ENCODE measurements at regions not wholly inside any gene's neighbourhood (a gene's known extent, or its start where the extent isn't known, plus 50 kb on each side); places are given as distances from the start of the nearest gene placed in this dataset.

- H3K9me1 ChIP-seq (ENCODE audit: insufficient read depth, low read length): no peaks in the 10 kb centered on the region
- peak overlapping the region; percentile 89; the same call in 1 of the 2 replicates for H3K23ac ChIP-seq (ENCODE audit: low read depth, low read length)
- in situ Hi-C loops (cut with MboI; ENCODE audit: low sequenced_read_pairs): no loop called here
- peak overlapping the region; percentile 37; the same call in 1 of the 2 replicates for H3K27ac ChIP-seq (ENCODE audit: insufficient read depth, low read length)
- peak overlapping the region in 1 of 2 experiments; percentile 51; a peak in 2 of 4 replicates for H4K8ac ChIP-seq (ENCODE audit: low read depth in 2 of 2, low read length in 2 of 2)
- ChIA-PET CTCF (no interaction called here), POLR2A (ENCODE audit: unreplicated experiment) (no interaction called here)
- peaks cover 3% of the 10 kb centered on the region; the same call in 1 of the 2 replicates for H3K9me3 ChIP-seq (ENCODE audit: control insufficient read depth, insufficient read depth, low read length)
- dilution Hi-C loops (cut with HindIII; ENCODE audit: low sequenced_read_pairs, unreplicated experiment): no loop called here
- H3K4me3 ChIP-seq (ENCODE audit: insufficient read depth, low read depth, low read length): no peak overlapping the region
- H4K91ac ChIP-seq (ENCODE audit: insufficient read depth, low read depth, low read length): peak overlapping the region; percentile 92
- H2AK5ac ChIP-seq (ENCODE audit: low read depth, low read length): peak overlapping the region; percentile 73; the same call in 1 of the 2 replicates
- no peaks in the 10 kb centered on the region for H4K20me1 ChIP-seq (ENCODE audit: insufficient read depth, low read length)
- no peak overlapping the region for H4K5ac ChIP-seq (ENCODE audit: low read depth, low read length)
- peak overlapping the region; percentile 97 for H2BK20ac ChIP-seq (ENCODE audit: low read depth, low read length)
- H2AK9ac ChIP-seq (replicated peaks; ENCODE audit: low read depth, low read length, poor library complexity): no peak overlapping the region
- H3K4ac ChIP-seq (ENCODE audit: low read depth, low read length): peak overlapping the region; percentile 87
- no peak overlapping the region for H3K9ac ChIP-seq (ENCODE audit: low read depth, low read length)
- ATAC-seq (ENCODE audit: low read depth): peak; percentile 66
- H3K27me3 ChIP-seq (ENCODE audit: control insufficient read depth, insufficient read depth, low read length): no peaks in the 10 kb centered on the region
- H3K36me3 ChIP-seq (ENCODE audit: control insufficient read depth, insufficient read depth, low read length): no peaks in the 10 kb centered on the region
- no peaks in the 10 kb centered on the region for H3K79me1 ChIP-seq (ENCODE audit: low read depth in 1 of 2, low read length in 2 of 2)
- peak overlapping the region; percentile 91 for H3K14ac ChIP-seq (replicated peaks; ENCODE audit: low read depth, low read length)
- peak; percentile 46 for DNase-seq
- H2BK15ac ChIP-seq (ENCODE audit: low read depth, low read length): peak overlapping the region; percentile 89; the same call in 1 of the 3 replicates
- no peak for TF ChIP-seq MAFK (IDR thresholded peaks at IDR 0.05; ENCODE audit: low read depth, low read length)
- TF ChIP-seq BHLHE40 (IDR thresholded peaks at IDR 0.05; ENCODE audit: low read depth, low read length): no peak
- no peak for TF ChIP-seq CTCF (conservative IDR thresholded peaks at IDR 0.05; ENCODE audit: low read depth, low read length)
- TF ChIP-seq MXI1 (IDR thresholded peaks at IDR 0.05; ENCODE audit: borderline replicate concordance, low read depth, low read length): no peak
- no peak for TF ChIP-seq SMC3 (IDR thresholded peaks at IDR 0.05; ENCODE audit: low read depth, low read length)
- no peak for TF ChIP-seq ELK1 (IDR thresholded peaks at IDR 0.05; ENCODE audit: borderline replicate concordance, low read depth, low read length)
- peak overlapping the region; percentile 86; the same call in 1 of the 2 replicates for H3K18ac ChIP-seq (ENCODE audit: low read depth, low read length)
- no TSS peak for BruUV-seq (replicated peaks)
- no peak overlapping the region for H3K4me2 ChIP-seq (ENCODE audit: low read depth, low read length)
- WGBS, 2 experiments (ENCODE audit: extremely low coverage in 2 of 2, insufficient read length in 1 of 2): no CpG with 5 or more reads among the region's 2 CpGs
- intact Hi-C loops (cut with micrococcal nuclease): no loop called here
- H3K4me1 ChIP-seq (ENCODE audit: control insufficient read depth, insufficient read depth, low read length): peaks cover 2% of the 10 kb centered on the region; the same call in 1 of the 2 replicates
- peak overlapping the region; percentile 79; the same call in 1 of the 2 replicates for H3K56ac ChIP-seq (ENCODE audit: extremely low read depth, insufficient read depth, low read length)
- peak overlapping the region; percentile 90 for H2BK120ac ChIP-seq (ENCODE audit: low read depth, low read length)
- peak overlapping the region; percentile 96 for H2BK5ac ChIP-seq (ENCODE audit: low read depth, low read length, poor library complexity, severe bottlenecking)
- peak overlapping the region; percentile 61 for H2AFZ ChIP-seq (replicated peaks; ENCODE audit: low read length, poor library complexity)
These were observed 87.9 kb upstream of the COL5A2 start for GRCh38 chr2:189267491-189267890.

Measured in IMR-90 (cell line).